GM18868 (cell line): ENCODE measurements at regions not wholly inside any gene's neighbourhood (a gene's known extent, or its start where the extent isn't known, plus 50 kb on each side); places are given as distances from the start of the nearest gene placed in this dataset.
"Not testable (repeated sequence)": the region's sequence is repeated elsewhere in the genome, so short reads cannot be mapped to it uniquely, and the experiment has no call there.

Source experiments
- ATAC-seq: cut with Tn5 transposase; IDR thresholded peaks from one replicate; pipeline ENCODE4 v1.9.1; 2021; ENCODE audit warnings: mild to moderate bottlenecking, moderate library complexity; ENCODE audit not compliant: unreplicated experiment

- ATAC-seq = no peak
These were observed 1073.9 kb downstream of the GRM8 start for GRCh38 chr7:126178865-126179264.

GRCh38 chr7:126177782-126178181, 1075.0 kb downstream of the GRM8 start:
- no peak for ATAC-seq

- ATAC-seq = no peak
These were observed 1086.1 kb downstream of the GRM8 start for GRCh38 chr7:126166645-126167044.

GRCh38 chr7:126163647-126164046, 1089.1 kb downstream of the GRM8 start:
- ATAC-seq = no peak

- ATAC-seq = no peak
These were observed 1095.3 kb downstream of the GRM8 start for GRCh38 chr7:126157391-126157790.

GRCh38 chr7:126150278-126150958, 1102.3 kb downstream of the GRM8 start:
- ATAC-seq = no peak

- no peak for ATAC-seq
These were observed 1111.8 kb downstream of the GRM8 start for GRCh38 chr7:126140858-126141466.

- no peak for ATAC-seq
These were observed 1132.8 kb downstream of the GRM8 start for GRCh38 chr7:126119981-126120380.

GRCh38 chr7:126103582-126103981, 1149.2 kb downstream of the GRM8 start:
- no peak for ATAC-seq

- ATAC-seq = no peak
These were observed 1153.4 kb upstream of the POT1 start for GRCh38 chr7:126083014-126083413.

- peak; percentile 92 for ATAC-seq
These were observed 1150.0 kb upstream of the POT1 start for GRCh38 chr7:126079581-126079980.

- peak; percentile 9 for ATAC-seq
These were observed 1149.5 kb upstream of the POT1 start for GRCh38 chr7:126079151-126079550.

- ATAC-seq = no peak
These were observed 1136.1 kb upstream of the POT1 start for GRCh38 chr7:126065766-126066165.

GRCh38 chr7:126057979-126058378, 1128.4 kb upstream of the POT1 start:
- ATAC-seq = no peak

- ATAC-seq = not testable (repeated sequence)
These were observed 1127.0 kb upstream of the POT1 start for GRCh38 chr7:126056613-126057012.

- no peak for ATAC-seq
These were observed 1122.6 kb upstream of the POT1 start for GRCh38 chr7:126052229-126052628.

- no peak for ATAC-seq
These were observed 1115.0 kb upstream of the POT1 start for GRCh38 chr7:126044662-126045061.

GRCh38 chr7:126041472-126041871, 1111.8 kb upstream of the POT1 start:
- no peak for ATAC-seq

- no peak for ATAC-seq
These were observed 1110.8 kb upstream of the POT1 start for GRCh38 chr7:126040114-126041045.

GRCh38 chr7:126026421-126027088, 1096.9 kb upstream of the POT1 start:
- no peak for ATAC-seq

GRCh38 chr7:126022452-126022851, 1092.8 kb upstream of the POT1 start:
- no peak for ATAC-seq
